Vagina (tissue), 2 donors: ENCODE measurements at regions not wholly inside any gene's neighbourhood (a gene's known extent, or its start where the extent isn't known, plus 50 kb on each side); places are given as distances from the start of the nearest gene placed in this dataset.

ENCODE experiments used
- DNase-seq, 2 donors: peaks; one replicate each; pipeline ENCODE4 v3.0.0-alpha.2; 2017; ENCODE audit errors: extremely low spot score in 2 of 2
- H3K27ac ChIP-seq: fragments of 200-600 bp; sonication (generic); one replicate; pipeline ENCODE4 v1.5.1; 2019
- H3K27me3 ChIP-seq: fragments of 200-600 bp; sonication (generic); one replicate; pipeline ENCODE4 v1.5.1; 2019
- H3K36me3 ChIP-seq, 2 donors: fragments of 200-600 bp; sonication (generic); one replicate each; pipeline ENCODE4 v1.5.1; 2017 to 2019
- H3K4me1 ChIP-seq: fragments of 200-600 bp; sonication (generic); one replicate; pipeline ENCODE4 v1.5.1; 2019
- H3K4me3 ChIP-seq, 2 donors: fragments of 200-600 bp; sonication (generic); 1 replicate in 1 of 2; 2 replicates in 1 of 2; pipeline ENCODE4 v1.5.1; 2016 to 2019
- H3K9me3 ChIP-seq: fragments of 200-600 bp; sonication (generic); one replicate; pipeline ENCODE4 v1.5.1; 2019
- CTCF ChIP-seq, 3 experiments: fragments of 450-650 bp in 2 of 3; fragments of 200-600 bp in 1 of 3; sonication (generic) in 1 of 3; IDR thresholded peaks; one replicate each; pipeline ENCODE4 v1.5.1; 2017 to 2019; ENCODE audit warnings: antibody characterized with exemption in 3 of 3, mild to moderate bottlenecking in 2 of 3, moderate library complexity in 2 of 3
- POLR2A ChIP-seq, 2 donors: fragments of 450-650 bp; IDR thresholded peaks; one replicate each; pipeline ENCODE4 v1.6.1; 2017; ENCODE audit warnings: antibody characterized with exemption in 2 of 2, mild to moderate bottlenecking in 2 of 2, moderate library complexity in 2 of 2
- POLR2AphosphoS5 ChIP-seq, 2 donors: sonication (generic); formaldehyde crosslinking; IDR thresholded peaks; one replicate each; pipeline ENCODE4 v1.9.0; 2017; ENCODE audit warnings: antibody characterized with exemption in 2 of 2, mild to moderate bottlenecking in 2 of 2, low read depth in 1 of 2; ENCODE audit not compliant: insufficient read depth in 1 of 2
- intact Hi-C: fragments of 100-400 bp; cut with DNase I; formaldehyde crosslinking; loops from one replicate; pipeline ENCODE4 v1.15.1; 2023

GRCh38 chr22:48828688-48829087 is 999.0 kb downstream of the BRD1 start:
- Histone ChIP-seq H3K36me3 (no peaks in the 10 kb centered on the region), H3K4me3 (no peak overlapping the region), H3K9me3 (no peaks in the 10 kb centered on the region), H3K4me1 (no peaks in the 10 kb centered on the region), H3K27ac (no peak overlapping the region), H3K27me3 (no peaks in the 10 kb centered on the region)
- intact Hi-C loops: no loop called here
- TF ChIP-seq CTCF (IDR thresholded peaks at IDR 0.05): no peak
- TF ChIP-seq POLR2A (IDR thresholded peaks at IDR 0.05): no peak
- TF ChIP-seq POLR2AphosphoS5 (IDR thresholded peaks at IDR 0.05; ENCODE audit: insufficient read depth in 1 of 2, low read depth in 1 of 2): no peak
- DNase-seq: no peak

GRCh38 chr22:48827904-48828555 is 999.6 kb downstream of the BRD1 start:
- Histone ChIP-seq H3K4me3 (no peak overlapping the region), H3K27me3 (no peaks in the 10 kb centered on the region), H3K27ac (no peak overlapping the region), H3K36me3 (no peaks in the 10 kb centered on the region), H3K9me3 (no peaks in the 10 kb centered on the region), H3K4me1 (no peaks in the 10 kb centered on the region)
- intact Hi-C loops: no loop called here
- no peak for TF ChIP-seq POLR2A (IDR thresholded peaks at IDR 0.05)
- no peak for DNase-seq

GRCh38 chr22:48827268-48827846 is 1000.3 kb downstream of the BRD1 start:
- Histone ChIP-seq H3K27me3 (no peaks in the 10 kb centered on the region), H3K27ac (no peak overlapping the region), H3K9me3 (no peaks in the 10 kb centered on the region), H3K4me3 (no peak overlapping the region), H3K36me3 (no peaks in the 10 kb centered on the region), H3K4me1 (no peaks in the 10 kb centered on the region)
- no peak for DNase-seq
- intact Hi-C loops: no loop called here
- TF ChIP-seq POLR2AphosphoS5 (IDR thresholded peaks at IDR 0.05; ENCODE audit: insufficient read depth in 1 of 2, low read depth in 1 of 2) (no peak), CTCF (IDR thresholded peaks at IDR 0.05) (no peak), POLR2A (IDR thresholded peaks at IDR 0.05) (no peak)

- TF ChIP-seq POLR2AphosphoS5 (IDR thresholded peaks at IDR 0.05; ENCODE audit: insufficient read depth in 1 of 2, low read depth in 1 of 2) (no peak), POLR2A (IDR thresholded peaks at IDR 0.05) (no peak), CTCF (IDR thresholded peaks at IDR 0.05) (no peak)
- Histone ChIP-seq H3K4me1 (no peaks in the 10 kb centered on the region), H3K27ac (no peak overlapping the region), H3K27me3 (no peaks in the 10 kb centered on the region), H3K4me3 (no peak overlapping the region), H3K9me3 (no peaks in the 10 kb centered on the region), H3K36me3 (no peaks in the 10 kb centered on the region)
- no peak for DNase-seq
- intact Hi-C loops: no loop called here
Observed at GRCh38 chr22:48826546-48826945, 1001.1 kb downstream of the BRD1 start.

- no peak overlapping the region for H3K4me3 ChIP-seq
- H3K36me3 ChIP-seq: no peaks in the 10 kb centered on the region
- no peak for TF ChIP-seq POLR2A (IDR thresholded peaks at IDR 0.05)
- no peak for TF ChIP-seq POLR2AphosphoS5 (IDR thresholded peaks at IDR 0.05; ENCODE audit: insufficient read depth in 1 of 2, low read depth in 1 of 2)
- no peak for TF ChIP-seq CTCF (IDR thresholded peaks at IDR 0.05)
- H3K27me3 ChIP-seq: no peaks in the 10 kb centered on the region
- no peak for DNase-seq
- H3K4me1 ChIP-seq: no peaks in the 10 kb centered on the region
- intact Hi-C loops: no loop called here
- no peaks in the 10 kb centered on the region for H3K9me3 ChIP-seq
- no peak overlapping the region for H3K27ac ChIP-seq
Observed at GRCh38 chr22:48825802-48826520, 1001.7 kb downstream of the BRD1 start.
